ENCODE measurements at regions not wholly inside any gene's neighbourhood (a gene's known extent, or its start where the extent isn't known, plus 50 kb on each side); places are given as distances from the start of the nearest gene placed in this dataset.

DNA sequence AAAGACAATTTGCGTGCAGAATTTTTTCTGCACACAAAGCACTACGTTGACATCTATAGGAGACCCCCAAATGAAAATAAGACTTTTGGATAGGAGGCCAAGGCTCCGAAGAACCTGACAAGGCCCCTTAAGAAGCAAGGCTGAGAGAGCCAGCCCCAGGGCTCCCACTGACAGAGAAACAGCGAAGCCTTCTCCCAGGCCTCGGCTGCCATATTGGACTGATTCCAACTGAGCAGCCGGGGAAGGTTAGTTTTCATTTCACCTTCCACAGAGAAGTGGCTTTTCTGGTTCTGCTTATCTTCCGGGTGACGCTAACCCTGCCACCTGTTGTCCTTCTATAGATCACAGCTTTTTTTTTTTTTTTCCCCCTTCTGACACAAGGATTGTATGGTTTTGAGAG, 356.7 kb downstream of the SOX9 start:
- TF ChIP-seq POLR2A (IDR thresholded peaks at IDR 0.05; ENCODE audit: low read length) (no peak), GATA1 (IDR thresholded peaks at IDR 0.05; ENCODE audit: low read depth, low read length) (no peak)
